Left lung (tissue), 4 donors: ENCODE measurements at regions not wholly inside any gene's neighbourhood (a gene's known extent, or its start where the extent isn't known, plus 50 kb on each side); places are given as distances from the start of the nearest gene placed in this dataset.

Source experiments
- ATAC-seq: fragments of 200-7000 bp; cut with Tn5 transposase; one replicate; pipeline ENCODE4 v1.9.1; 2020; ENCODE audit warnings: moderate library complexity
- DNase-seq, 4 donors: peaks; one replicate each; pipeline ENCODE4 v3.0.0-alpha.2; 2013 to 2020
- H3K27ac ChIP-seq, 2 donors: fragments of 200-600 bp; sonication (generic) in 1 of 2; one replicate each; pipeline versions ENCODE4 v1.5.0 to v1.8.0; 2020 to 2021
- H3K27me3 ChIP-seq, 2 donors: fragments of 200-600 bp; sonication (generic) in 1 of 2; one replicate each; pipeline versions ENCODE4 v1.5.0 to v1.8.0; 2020 to 2021
- H3K36me3 ChIP-seq, 2 donors: fragments of 200-600 bp; sonication (generic) in 1 of 2; one replicate each; pipeline versions ENCODE4 v1.5.0 to v1.8.0; 2020 to 2021
- H3K4me1 ChIP-seq, 2 donors: fragments of 200-600 bp; one replicate each; pipeline ENCODE4 v1.8.0; 2021
- H3K4me3 ChIP-seq, 2 donors: fragments of 200-600 bp; sonication (generic) in 1 of 2; one replicate each; pipeline versions ENCODE4 v1.5.0 to v1.8.0; 2020 to 2021; ENCODE audit warnings: mild to moderate bottlenecking in 1 of 2
- H3K9me3 ChIP-seq, 2 donors: fragments of 200-600 bp; sonication (generic) in 1 of 2; one replicate each; pipeline versions ENCODE4 v1.5.0 to v1.8.0; 2020 to 2021
- intact Hi-C, 2 donors: fragments of 100-400 bp; cut with DNase I; formaldehyde crosslinking; loops; one replicate each; pipeline versions ENCODE4 v1.11.2 to v1.14.2; 2022
- TF ChIP-seq, protein P1 (sequence below), 2 donors: fragments of 200-600 bp; sonication (generic) in 1 of 2; IDR thresholded peaks; one replicate each; pipeline versions ENCODE4 v1.5.0 to v1.8.0; 2021; ENCODE audit warnings: antibody characterized with exemption in 2 of 2
- donor health status: DM: no; HTN: yes; CAD: no.
- donor health status: DM: no; HTN: no; CAD: no.

DNA sequence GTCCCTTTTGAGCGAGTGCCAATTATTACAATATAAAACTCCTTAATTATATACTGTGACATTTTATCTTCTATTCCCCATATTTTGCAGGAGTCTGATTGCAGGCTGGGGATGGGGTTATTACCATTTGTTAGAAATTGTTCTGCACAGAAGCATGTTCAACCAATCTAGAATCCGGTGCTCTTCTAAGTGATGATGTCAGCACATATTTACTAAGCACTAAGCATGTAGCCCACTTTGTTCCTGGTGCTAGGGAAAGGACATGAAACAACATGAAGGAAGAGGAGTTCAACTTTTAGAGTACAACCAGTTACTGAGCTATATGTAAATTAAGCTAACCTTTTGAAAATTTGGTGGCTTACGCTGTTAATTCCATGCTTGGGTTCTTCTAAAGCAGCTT is 52.8 kb upstream of the IL1RAPL2 start:
- intact Hi-C loops: no loop called here
- Histone ChIP-seq H3K36me3 (no peaks in the 10 kb centered on the region), H3K9me3 (no peaks in the 10 kb centered on the region), H3K4me1 (no peaks in the 10 kb centered on the region), H3K4me3 (no peak overlapping the region), H3K27me3 (no peaks in the 10 kb centered on the region), H3K27ac (no peak overlapping the region)
- TF ChIP-seq, protein P1, sequence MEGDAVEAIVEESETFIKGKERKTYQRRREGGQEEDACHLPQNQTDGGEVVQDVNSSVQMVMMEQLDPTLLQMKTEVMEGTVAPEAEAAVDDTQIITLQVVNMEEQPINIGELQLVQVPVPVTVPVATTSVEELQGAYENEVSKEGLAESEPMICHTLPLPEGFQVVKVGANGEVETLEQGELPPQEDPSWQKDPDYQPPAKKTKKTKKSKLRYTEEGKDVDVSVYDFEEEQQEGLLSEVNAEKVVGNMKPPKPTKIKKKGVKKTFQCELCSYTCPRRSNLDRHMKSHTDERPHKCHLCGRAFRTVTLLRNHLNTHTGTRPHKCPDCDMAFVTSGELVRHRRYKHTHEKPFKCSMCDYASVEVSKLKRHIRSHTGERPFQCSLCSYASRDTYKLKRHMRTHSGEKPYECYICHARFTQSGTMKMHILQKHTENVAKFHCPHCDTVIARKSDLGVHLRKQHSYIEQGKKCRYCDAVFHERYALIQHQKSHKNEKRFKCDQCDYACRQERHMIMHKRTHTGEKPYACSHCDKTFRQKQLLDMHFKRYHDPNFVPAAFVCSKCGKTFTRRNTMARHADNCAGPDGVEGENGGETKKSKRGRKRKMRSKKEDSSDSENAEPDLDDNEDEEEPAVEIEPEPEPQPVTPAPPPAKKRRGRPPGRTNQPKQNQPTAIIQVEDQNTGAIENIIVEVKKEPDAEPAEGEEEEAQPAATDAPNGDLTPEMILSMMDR (IDR thresholded peaks at IDR 0.05): no peak
- ATAC-seq (no peak), DNase-seq (no peak)

DNA sequence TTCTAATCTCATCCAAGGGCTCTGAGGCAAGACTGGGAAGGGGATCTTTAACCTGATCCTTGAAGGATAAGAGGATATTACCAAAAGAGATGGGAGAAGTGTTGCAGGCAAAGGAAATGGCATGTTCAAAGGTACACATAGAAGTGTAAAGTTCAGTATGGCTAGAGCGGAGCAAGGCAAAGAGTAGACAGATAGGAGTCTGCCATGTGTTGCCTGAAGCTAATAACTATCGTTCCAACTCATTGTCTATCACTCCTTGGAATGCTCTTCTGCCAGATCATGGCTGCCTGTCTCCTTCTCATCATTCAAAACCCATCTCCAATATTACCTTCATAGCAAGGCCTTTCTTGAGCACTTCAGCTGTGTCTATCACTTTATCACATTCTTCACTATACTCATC is 55.2 kb upstream of the IL1RAPL2 start:
- no peak overlapping the region for H3K27ac ChIP-seq
- ATAC-seq (no peak), DNase-seq (no peak)
- TF ChIP-seq, protein P1 (IDR thresholded peaks at IDR 0.05): no peak
- no peaks in the 10 kb centered on the region for H3K36me3 ChIP-seq
- no peaks in the 10 kb centered on the region for H3K9me3 ChIP-seq
- no peaks in the 10 kb centered on the region for H3K27me3 ChIP-seq
- no peaks in the 10 kb centered on the region for H3K4me1 ChIP-seq
- intact Hi-C loops: no loop called here
- H3K4me3 ChIP-seq: no peak overlapping the region

DNA sequence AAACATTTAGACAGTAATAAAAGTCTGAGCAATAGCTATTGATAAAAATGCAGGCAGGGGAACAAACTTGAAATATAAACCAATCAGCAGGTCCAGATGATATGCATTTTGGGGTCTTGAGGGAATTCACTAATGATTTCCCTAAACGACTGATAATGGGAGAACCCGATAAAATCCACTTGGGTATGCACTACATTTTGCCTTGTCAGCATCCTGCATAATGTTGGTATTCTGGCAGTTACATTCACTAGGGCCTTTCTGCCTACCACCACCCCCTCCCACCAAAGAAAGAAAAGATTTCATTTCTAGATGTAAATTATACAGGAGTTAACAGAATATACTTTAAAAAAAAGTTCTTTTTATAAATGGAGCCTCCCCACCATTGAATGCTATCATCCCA is 63.5 kb upstream of the IL1RAPL2 start:
- no peaks in the 10 kb centered on the region for H3K36me3 ChIP-seq
- H3K4me3 ChIP-seq: no peak overlapping the region
- DNase-seq (no peak), ATAC-seq (no peak)
- H3K27ac ChIP-seq: no peak overlapping the region
- no peaks in the 10 kb centered on the region for H3K9me3 ChIP-seq
- H3K4me1 ChIP-seq: no peaks in the 10 kb centered on the region
- H3K27me3 ChIP-seq: no peaks in the 10 kb centered on the region
- TF ChIP-seq, protein P1 (IDR thresholded peaks at IDR 0.05): no peak
- intact Hi-C loops: no loop called here

DNA sequence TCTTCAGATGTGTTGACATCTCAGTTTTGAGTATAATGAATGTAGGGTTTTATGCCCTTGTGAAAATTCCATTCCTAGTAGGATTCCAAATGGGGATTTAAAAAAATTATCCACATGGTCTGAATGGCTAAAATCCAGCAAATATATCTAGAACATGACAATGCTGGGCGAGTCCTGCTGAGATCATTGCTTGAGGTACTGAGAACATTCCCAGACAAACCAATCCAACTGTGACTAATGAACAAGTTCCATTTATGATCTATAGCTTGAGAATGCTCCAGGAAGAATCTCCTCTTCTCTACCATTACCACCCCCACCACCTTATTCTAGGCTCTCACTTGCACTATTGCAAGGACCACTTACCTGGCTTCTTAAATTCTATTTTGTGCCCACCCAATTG is 77.2 kb upstream of the IL1RAPL2 start:
- DNase-seq (no peak), ATAC-seq (no peak)
- TF ChIP-seq, protein P1 (IDR thresholded peaks at IDR 0.05): no peak
- H3K4me1 ChIP-seq: no peaks in the 10 kb centered on the region
- H3K27ac ChIP-seq: no peak overlapping the region
- H3K36me3 ChIP-seq: no peaks in the 10 kb centered on the region
- H3K27me3 ChIP-seq: peaks cover 0 to 9% of the 10 kb centered on the region in 2 donors
- H3K4me3 ChIP-seq: no peak overlapping the region
- H3K9me3 ChIP-seq: no peaks in the 10 kb centered on the region
- intact Hi-C loops: no loop called here

DNA sequence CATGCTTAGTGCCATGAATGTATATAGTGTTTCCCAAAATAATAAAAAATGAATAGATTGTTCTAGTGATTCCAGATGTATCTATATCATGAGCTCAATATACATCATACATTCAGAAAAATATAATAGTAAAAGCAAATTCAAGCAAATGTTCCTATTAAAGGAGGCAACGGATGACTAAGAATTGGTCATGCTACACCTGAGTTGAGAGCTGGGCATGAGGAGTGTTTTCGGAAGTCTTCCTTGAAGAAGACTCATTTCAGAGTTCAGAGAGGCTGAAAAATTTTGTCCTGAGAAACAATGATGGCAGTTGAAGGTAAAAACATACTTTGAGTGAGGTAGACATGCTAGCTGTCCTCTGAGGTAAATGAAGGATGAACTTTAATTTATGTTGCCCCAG is 79.3 kb upstream of the IL1RAPL2 start:
- TF ChIP-seq, protein P1 (IDR thresholded peaks at IDR 0.05): no peak
- Histone ChIP-seq H3K27me3 (peaks cover 0 to 7% of the 10 kb centered on the region in 2 donors), H3K4me3 (no peak overlapping the region), H3K9me3 (no peaks in the 10 kb centered on the region), H3K4me1 (no peaks in the 10 kb centered on the region), H3K36me3 (no peaks in the 10 kb centered on the region), H3K27ac (no peak overlapping the region)
- ATAC-seq (no peak), DNase-seq (no peak)
- intact Hi-C loops: no loop called here
